ENCODE measurements at regions not wholly inside any gene's neighbourhood (a gene's known extent, or its start where the extent isn't known, plus 50 kb on each side); places are given as distances from the start of the nearest gene placed in this dataset.

DNA sequence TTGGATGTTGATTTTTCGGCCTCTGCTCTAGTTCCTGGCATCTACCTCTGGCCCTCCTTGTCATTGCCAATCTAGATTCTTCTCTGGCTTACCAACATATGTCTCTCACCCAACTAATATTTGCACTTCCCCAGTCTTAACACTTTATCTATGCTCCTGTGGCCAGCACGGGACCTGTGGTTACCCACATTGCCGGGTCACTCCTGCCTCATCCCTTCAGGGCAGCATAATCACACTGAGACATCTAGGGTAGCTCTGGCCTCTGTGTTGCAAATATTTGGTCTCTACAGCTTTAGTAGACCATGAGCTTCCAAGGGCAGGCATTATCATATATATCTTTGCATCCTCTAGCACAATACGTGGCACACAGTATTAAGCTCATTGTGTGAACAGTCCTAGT, 182.0 kb upstream of the ARHGAP20 start:
- no peak for ATAC-seq
- Histone ChIP-seq H3K4me1 (ENCODE audit: control insufficient read depth, insufficient read depth, low read length) (no peaks in the 10 kb centered on the region), H3K4me3 (ENCODE audit: low read depth in 2 of 2, low read length in 2 of 2) (no peak overlapping the region), H3K27ac (ENCODE audit: low read length) (no peak overlapping the region), H3K36me3 (ENCODE audit: control insufficient read depth, insufficient read depth, low read length) (no peaks in the 10 kb centered on the region), H3K9me3 (ENCODE audit: control insufficient read depth, insufficient read depth, low read depth, low read length) (no peaks in the 10 kb centered on the region), H3K27me3 (ENCODE audit: control insufficient read depth, insufficient read depth, low read length) (no peaks in the 10 kb centered on the region)
- intact Hi-C loops (cut with micrococcal nuclease; ENCODE audit: unreplicated experiment) = no loop called here
- TF ChIP-seq SIN3A (IDR thresholded peaks at IDR 0.05; ENCODE audit: borderline replicate concordance, insufficient read depth, low read depth, low read length) (no peak), TCF7L2 (IDR thresholded peaks at IDR 0.05; ENCODE audit: low read depth, low read length) (no peak), CTCF (IDR thresholded peaks at IDR 0.05) (no peak), POLR2AphosphoS5 (IDR thresholded peaks at IDR 0.05; ENCODE audit: low read depth, low read length) (no peak)
- TF ChIP-seq, protein P1, sequence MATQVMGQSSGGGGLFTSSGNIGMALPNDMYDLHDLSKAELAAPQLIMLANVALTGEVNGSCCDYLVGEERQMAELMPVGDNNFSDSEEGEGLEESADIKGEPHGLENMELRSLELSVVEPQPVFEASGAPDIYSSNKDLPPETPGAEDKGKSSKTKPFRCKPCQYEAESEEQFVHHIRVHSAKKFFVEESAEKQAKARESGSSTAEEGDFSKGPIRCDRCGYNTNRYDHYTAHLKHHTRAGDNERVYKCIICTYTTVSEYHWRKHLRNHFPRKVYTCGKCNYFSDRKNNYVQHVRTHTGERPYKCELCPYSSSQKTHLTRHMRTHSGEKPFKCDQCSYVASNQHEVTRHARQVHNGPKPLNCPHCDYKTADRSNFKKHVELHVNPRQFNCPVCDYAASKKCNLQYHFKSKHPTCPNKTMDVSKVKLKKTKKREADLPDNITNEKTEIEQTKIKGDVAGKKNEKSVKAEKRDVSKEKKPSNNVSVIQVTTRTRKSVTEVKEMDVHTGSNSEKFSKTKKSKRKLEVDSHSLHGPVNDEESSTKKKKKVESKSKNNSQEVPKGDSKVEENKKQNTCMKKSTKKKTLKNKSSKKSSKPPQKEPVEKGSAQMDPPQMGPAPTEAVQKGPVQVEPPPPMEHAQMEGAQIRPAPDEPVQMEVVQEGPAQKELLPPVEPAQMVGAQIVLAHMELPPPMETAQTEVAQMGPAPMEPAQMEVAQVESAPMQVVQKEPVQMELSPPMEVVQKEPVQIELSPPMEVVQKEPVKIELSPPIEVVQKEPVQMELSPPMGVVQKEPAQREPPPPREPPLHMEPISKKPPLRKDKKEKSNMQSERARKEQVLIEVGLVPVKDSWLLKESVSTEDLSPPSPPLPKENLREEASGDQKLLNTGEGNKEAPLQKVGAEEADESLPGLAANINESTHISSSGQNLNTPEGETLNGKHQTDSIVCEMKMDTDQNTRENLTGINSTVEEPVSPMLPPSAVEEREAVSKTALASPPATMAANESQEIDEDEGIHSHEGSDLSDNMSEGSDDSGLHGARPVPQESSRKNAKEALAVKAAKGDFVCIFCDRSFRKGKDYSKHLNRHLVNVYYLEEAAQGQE (IDR thresholded peaks at IDR 0.05; ENCODE audit: insufficient read depth in 1 of 2, low read depth in 2 of 2, low read length in 1 of 2) = no peak
- BruUV-seq (replicated peaks) = no TSS peak
- ChIA-PET POLR2A (no interaction called here), CTCF (no interaction called here)
- no peak for DNase-seq (ENCODE audit: low read depth, low spot score)
- in situ Hi-C loops (cut with HindIII; ENCODE audit: low pct_unique_long_range_greater_than_20kb, low sequenced_read_pairs) = no loop called here

- Histone ChIP-seq H3K4me1 (ENCODE audit: control insufficient read depth, insufficient read depth, low read length) (no peaks in the 10 kb centered on the region), H3K27ac (ENCODE audit: low read length) (no peak overlapping the region), H3K36me3 (ENCODE audit: control insufficient read depth, insufficient read depth, low read length) (no peaks in the 10 kb centered on the region), H3K27me3 (ENCODE audit: control insufficient read depth, insufficient read depth, low read length) (no peaks in the 10 kb centered on the region), H3K4me3 (ENCODE audit: low read depth in 2 of 2, low read length in 2 of 2) (no peak overlapping the region), H3K9me3 (ENCODE audit: control insufficient read depth, insufficient read depth, low read depth, low read length) (no peaks in the 10 kb centered on the region)
- no peak for ATAC-seq
- TF ChIP-seq SIN3A (IDR thresholded peaks at IDR 0.05; ENCODE audit: borderline replicate concordance, insufficient read depth, low read depth, low read length) = no peak
- TF ChIP-seq TCF7L2 (IDR thresholded peaks at IDR 0.05; ENCODE audit: low read depth, low read length) = no peak
- no peak for TF ChIP-seq POLR2AphosphoS5 (IDR thresholded peaks at IDR 0.05; ENCODE audit: low read depth, low read length)
- TF ChIP-seq, protein P1 (IDR thresholded peaks at IDR 0.05; ENCODE audit: insufficient read depth in 1 of 2, low read depth in 2 of 2, low read length in 1 of 2) = no peak
- no peak for TF ChIP-seq CTCF (IDR thresholded peaks at IDR 0.05)
- BruUV-seq (replicated peaks) = no TSS peak
- ChIA-PET POLR2A (no interaction called here), CTCF (no interaction called here)
- intact Hi-C loops (cut with micrococcal nuclease; ENCODE audit: unreplicated experiment) (no loop called here), in situ Hi-C loops (cut with HindIII; ENCODE audit: low pct_unique_long_range_greater_than_20kb, low sequenced_read_pairs) (no loop called here)
- no peak for DNase-seq (ENCODE audit: low read depth, low spot score)
These were observed 180.6 kb upstream of the ARHGAP20 start for GRCh38 chr11:110892741-110893285.
